HEK293 (cell line): ENCODE measurements at regions not wholly inside any gene's neighbourhood (a gene's known extent, or its start where the extent isn't known, plus 50 kb on each side); places are given as distances from the start of the nearest gene placed in this dataset.

Experiments
- CTCF ChIA-PET: fragments of 350-600 bp; formaldehyde crosslinking; extraction: SDS; loops from one replicate; lab custom pipeline; 2021; ENCODE audit warnings: antibody characterized with exemption; lab: Yijun Ruan, JAX
- POLR2A ChIA-PET: fragments of 300-600 bp; formaldehyde crosslinking; extraction: SDS; loops from one replicate; lab custom pipeline; 2020; ENCODE audit warnings: antibody characterized with exemption, inconsistent platforms; lab: Yijun Ruan, JAX
- H3K27ac ChIP-seq: fragments of 200-500 bp; sonication (Bioruptor generic); 2 replicates; pipeline ENCODE4 v1.5.1; 2014; ENCODE audit warnings: low read depth, low read length, control low read depth, inconsistent platforms; ENCODE audit errors: extremely low read depth
- H3K36me3 ChIP-seq, 2 experiments: fragments of 200-500 bp in 1 of 2; sonication (Bioruptor generic) in 1 of 2; 1 replicate in 1 of 2; 2 replicates in 1 of 2; pipeline ENCODE4 v1.5.1; 2014 to 2017; ENCODE audit warnings: inconsistent platforms in 2 of 2, low read length in 2 of 2; ENCODE audit not compliant: control insufficient read depth in 2 of 2, insufficient read depth in 1 of 2
- H3K4me1 ChIP-seq: fragments of 200-500 bp; sonication (Bioruptor generic); 2 replicates; pipeline ENCODE4 v1.5.1; 2014; ENCODE audit warnings: mild to moderate bottlenecking, low read length, inconsistent platforms; ENCODE audit not compliant: control insufficient read depth, insufficient read depth
- H3K4me3 ChIP-seq: 2 replicates; pipeline ENCODE4 v1.5.1; 2011; ENCODE audit warnings: low read depth, mild to moderate bottlenecking, control low read depth, low read length, moderate library complexity
- H3K9me3 ChIP-seq: fragments of 200-500 bp; sonication (Bioruptor generic); 2 replicates; pipeline ENCODE4 v1.5.1; 2014; ENCODE audit warnings: low read depth, low read length, inconsistent platforms; ENCODE audit not compliant: control insufficient read depth, insufficient read depth
- CTCF ChIP-seq: fragments of 450-650 bp; formaldehyde crosslinking; IDR thresholded peaks from 2 replicates; pipeline ENCODE4 v1.5.1; 2016; ENCODE audit warnings: missing biosample characterization, missing genetic modification characterization
- KLF9 ChIP-seq: fragments of 450-650 bp; formaldehyde crosslinking; IDR thresholded peaks from 2 replicates; pipeline ENCODE4 v1.5.1; 2016; ENCODE audit warnings: missing biosample characterization, missing genetic modification characterization, low read depth
- MEIS1 ChIP-seq: sonication (generic); formaldehyde crosslinking; IDR thresholded peaks from 2 replicates; pipeline ENCODE4 v1.8.1; 2022; ENCODE audit warnings: missing genetic modification reagents, mild to moderate bottlenecking, borderline replicate concordance
- SCRT1 ChIP-seq: fragments of 450-650 bp; formaldehyde crosslinking; IDR thresholded peaks from 2 replicates; pipeline ENCODE4 v1.5.1; 2016; ENCODE audit warnings: missing biosample characterization, missing genetic modification characterization, borderline replicate concordance
- WT1 ChIP-seq: fragments of 450-650 bp; formaldehyde crosslinking; IDR thresholded peaks from 2 replicates; pipeline ENCODE4 v1.5.1; 2016; ENCODE audit warnings: missing biosample characterization, missing genetic modification characterization
- ZBTB48 ChIP-seq: fragments of 450-650 bp; formaldehyde crosslinking; IDR thresholded peaks from 2 replicates; pipeline ENCODE4 v1.5.1; 2016; ENCODE audit warnings: missing biosample characterization, missing genetic modification characterization
- ZBTB8A ChIP-seq: fragments of 450-650 bp; formaldehyde crosslinking; IDR thresholded peaks from 2 replicates; pipeline ENCODE4 v1.5.1; 2016; ENCODE audit warnings: missing biosample characterization, missing genetic modification characterization
- ZFP37 ChIP-seq: fragments of 450-650 bp; formaldehyde crosslinking; IDR thresholded peaks from 2 replicates; pipeline ENCODE4 v1.5.1; 2016; ENCODE audit warnings: missing biosample characterization, missing genetic modification characterization
- ZFP69B ChIP-seq: fragments of 450-650 bp; formaldehyde crosslinking; IDR thresholded peaks from 2 replicates; pipeline ENCODE4 v1.5.1; 2016; ENCODE audit warnings: missing biosample characterization, missing genetic modification characterization
- ZNF350 ChIP-seq: fragments of 450-650 bp; formaldehyde crosslinking; IDR thresholded peaks from 2 replicates; pipeline ENCODE4 v1.5.0; 2017; ENCODE audit warnings: missing biosample characterization, mild to moderate bottlenecking, missing genetic modification characterization
- ZNF366 ChIP-seq: fragments of 450-650 bp; formaldehyde crosslinking; conservative IDR thresholded peaks from 2 replicates; pipeline ENCODE4 v1.5.1; 2016; ENCODE audit warnings: missing biosample characterization, missing genetic modification characterization
- ZNF404 ChIP-seq: fragments of 450-650 bp; formaldehyde crosslinking; IDR thresholded peaks from 2 replicates; pipeline ENCODE4 v1.5.1; 2017; ENCODE audit warnings: missing biosample characterization, missing genetic modification characterization
- ZNF521 ChIP-seq: fragments of 450-650 bp; formaldehyde crosslinking; IDR thresholded peaks from 2 replicates; pipeline ENCODE4 v1.5.1; 2017; ENCODE audit warnings: missing biosample characterization, mild to moderate bottlenecking, missing genetic modification characterization
- ZNF561 ChIP-seq: fragments of 450-650 bp; IDR thresholded peaks from 2 replicates; pipeline ENCODE4 v1.5.1; 2018; ENCODE audit warnings: missing biosample characterization, missing genetic modification characterization, borderline replicate concordance
- ZNF600 ChIP-seq: fragments of 450-650 bp; formaldehyde crosslinking; IDR thresholded peaks from 2 replicates; pipeline ENCODE4 v1.5.1; 2016; ENCODE audit warnings: missing biosample characterization, missing genetic modification characterization
- ZNF623 ChIP-seq: fragments of 450-650 bp; formaldehyde crosslinking; IDR thresholded peaks from 2 replicates; pipeline ENCODE4 v1.5.1; 2016; ENCODE audit warnings: missing biosample characterization, missing genetic modification characterization
- ZNF626 ChIP-seq: fragments of 450-650 bp; sonication (Bioruptor Pico); formaldehyde crosslinking; IDR thresholded peaks from 2 replicates; pipeline ENCODE4 v1.5.1; 2018; ENCODE audit warnings: missing biosample characterization, missing genetic modification characterization, inconsistent platforms
- ZNF629 ChIP-seq: fragments of 450-650 bp; formaldehyde crosslinking; IDR thresholded peaks from 2 replicates; pipeline ENCODE4 v1.5.1; 2017; ENCODE audit warnings: missing biosample characterization, missing genetic modification characterization
- ZNF654 ChIP-seq: fragments of 450-650 bp; formaldehyde crosslinking; IDR thresholded peaks from 2 replicates; pipeline ENCODE4 v1.5.1; 2016; ENCODE audit warnings: low read depth, missing biosample characterization, missing genetic modification characterization
- ZNF701 ChIP-seq: fragments of 450-650 bp; formaldehyde crosslinking; IDR thresholded peaks from 2 replicates; pipeline ENCODE4 v1.5.1; 2016; ENCODE audit warnings: missing biosample characterization, missing genetic modification characterization
- ZNF76 ChIP-seq: fragments of 450-650 bp; formaldehyde crosslinking; IDR thresholded peaks from 2 replicates; pipeline ENCODE4; 2016; ENCODE audit warnings: low read depth, missing biosample characterization, missing genetic modification characterization, borderline replicate concordance
- ZSCAN16 ChIP-seq: fragments of 450-650 bp; formaldehyde crosslinking; IDR thresholded peaks from 2 replicates; pipeline ENCODE4 v1.5.1; 2016; ENCODE audit warnings: missing biosample characterization, missing genetic modification characterization
- TF ChIP-seq, protein P1 (sequence below): fragments of 450-650 bp; formaldehyde crosslinking; IDR thresholded peaks from 2 replicates; pipeline ENCODE4 v1.5.1; 2016; ENCODE audit warnings: missing biosample characterization, missing genetic modification characterization
- TF ChIP-seq, protein P2 (sequence below): fragments of 450-650 bp; formaldehyde crosslinking; IDR thresholded peaks from 2 replicates; pipeline ENCODE4 v1.5.1; 2016; ENCODE audit warnings: missing biosample characterization, missing genetic modification characterization

DNA sequence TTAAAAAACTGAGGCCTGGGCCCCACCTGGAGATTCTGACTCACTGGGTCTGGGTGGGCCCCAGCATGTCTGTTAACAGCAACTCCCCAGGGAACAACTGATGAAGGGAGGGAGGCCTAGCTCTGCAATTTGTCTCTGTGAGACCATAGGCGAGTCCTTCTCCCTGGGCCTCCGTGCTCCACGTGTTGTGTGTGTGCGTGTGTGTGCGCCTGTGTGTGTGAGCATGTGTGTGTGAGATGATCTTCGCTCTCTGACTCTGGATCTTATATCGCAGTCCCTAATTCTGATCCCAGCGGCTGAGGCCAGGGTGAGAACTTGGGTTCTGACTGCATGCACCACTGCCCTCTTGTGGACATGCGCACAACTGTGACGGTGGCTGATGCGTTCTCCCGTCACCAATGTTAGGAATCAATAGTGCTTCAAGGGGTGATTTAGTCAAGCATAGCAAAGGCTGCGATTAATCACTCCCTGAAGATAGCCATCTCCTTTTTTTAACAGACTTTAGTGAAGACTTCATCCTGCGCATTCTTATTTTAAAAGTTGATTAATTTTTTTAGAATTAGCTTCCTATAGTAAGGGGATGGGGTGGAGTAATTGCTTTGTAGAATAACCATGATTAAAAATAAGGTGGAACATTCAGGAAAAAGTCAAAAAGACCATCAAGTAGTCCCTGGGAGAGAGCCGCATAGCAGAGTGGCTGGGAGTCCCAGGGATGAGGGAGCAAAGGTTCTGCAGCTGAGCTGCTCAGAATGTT is 62.4 kb upstream of the USP24 start (continued):
- TF ChIP-seq ZNF600, result peak; percentile 63
- no peak for TF ChIP-seq ZNF350
- TF ChIP-seq ZNF76 (tag by site-specific recombination), result no peak
- peak; percentile 51; the same call in 1 of the 2 replicates for TF ChIP-seq ZNF629
- TF ChIP-seq ZFP37 (tag by site-specific recombination), result 0 out of 2 replicates have a peak, but pooled peaks have one; percentile 55
- TF ChIP-seq CTCF, result peak; percentile 93
- TF ChIP-seq ZNF366, result peak; percentile 79
- TF ChIP-seq ZNF654 (tag by site-specific recombination), result peak; percentile 84
- peak; percentile 89; the same call in 1 of the 2 replicates for TF ChIP-seq ZBTB48 (tag by site-specific recombination)
- TF ChIP-seq ZFP69B (tag by site-specific recombination), result peak; percentile 99
- TF ChIP-seq ZBTB8A (tag by site-specific recombination), result no peak
- peak; percentile 22 for TF ChIP-seq WT1 (tag by site-specific recombination)
- peak; percentile 68; the same call in 1 of the 2 replicates for TF ChIP-seq SCRT1 (tag by site-specific recombination)
- no peak for TF ChIP-seq ZNF701 (tag by site-specific recombination)

- CTCF ChIA-PET, result interaction anchor here (0.5 to 9.5 kb wide), 20 partner anchors 12 to 1727 kb away, joined by 3 to 109 read pairs (median 5); no protein-coding TSS in a partner anchor
- Histone ChIP-seq H3K36me3 (no peaks in the 10 kb centered on the region), H3K4me1 (peaks cover 3% of the 10 kb centered on the region; the same call in 1 of the 2 replicates), H3K27ac (no peak overlapping the region), H3K9me3 (no peaks in the 10 kb centered on the region), H3K4me3 (no peak overlapping the region)
- no peak for TF ChIP-seq ZNF626
- no peak for TF ChIP-seq ZSCAN16 (tag by site-specific recombination)
- no peak for TF ChIP-seq MEIS1 (CRISPR knock-in tag)
- TF ChIP-seq ZNF404 (tag by site-specific recombination), result no peak
- TF ChIP-seq, protein P1, sequence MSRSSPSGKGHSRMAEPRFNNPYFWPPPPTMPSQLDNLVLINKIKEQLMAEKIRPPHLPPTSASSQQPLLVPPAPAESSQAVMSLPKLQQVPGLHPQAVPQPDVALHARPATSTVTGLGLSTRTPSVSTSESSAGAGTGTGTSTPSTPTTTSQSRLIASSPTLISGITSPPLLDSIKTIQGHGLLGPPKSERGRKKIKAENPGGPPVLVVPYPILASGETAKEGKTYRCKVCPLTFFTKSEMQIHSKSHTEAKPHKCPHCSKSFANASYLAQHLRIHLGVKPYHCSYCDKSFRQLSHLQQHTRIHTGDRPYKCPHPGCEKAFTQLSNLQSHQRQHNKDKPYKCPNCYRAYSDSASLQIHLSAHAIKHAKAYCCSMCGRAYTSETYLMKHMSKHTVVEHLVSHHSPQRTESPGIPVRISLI (tag by site-specific recombination), result no peak
- TF ChIP-seq, protein P2, sequence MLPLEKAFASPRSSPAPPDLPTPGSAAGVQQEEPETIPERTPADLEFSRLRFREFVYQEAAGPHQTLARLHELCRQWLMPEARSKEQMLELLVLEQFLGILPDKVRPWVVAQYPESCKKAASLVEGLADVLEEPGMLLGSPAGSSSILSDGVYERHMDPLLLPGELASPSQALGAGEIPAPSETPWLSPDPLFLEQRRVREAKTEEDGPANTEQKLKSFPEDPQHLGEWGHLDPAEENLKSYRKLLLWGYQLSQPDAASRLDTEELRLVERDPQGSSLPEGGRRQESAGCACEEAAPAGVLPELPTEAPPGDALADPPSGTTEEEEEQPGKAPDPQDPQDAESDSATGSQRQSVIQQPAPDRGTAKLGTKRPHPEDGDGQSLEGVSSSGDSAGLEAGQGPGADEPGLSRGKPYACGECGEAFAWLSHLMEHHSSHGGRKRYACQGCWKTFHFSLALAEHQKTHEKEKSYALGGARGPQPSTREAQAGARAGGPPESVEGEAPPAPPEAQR (tag by site-specific recombination), result no peak
- TF ChIP-seq KLF9, result no peak
- TF ChIP-seq ZNF521 (tag by site-specific recombination), result no peak
- no peak for TF ChIP-seq ZNF623 (tag by site-specific recombination)
- TF ChIP-seq ZNF561 (tag by site-specific recombination), result no peak
- POLR2A ChIA-PET, result interaction anchor here (0.6 kb wide), 1 partner anchor 228 kb away, joined by 3 read pairs; no protein-coding TSS in a partner anchor
These were observed 61.7 kb upstream of the USP24 start for GRCh38 chr1:55276671-55277376.
